Activated T-cell treated with anti-CD3 and anti-CD28 coated beads, Interleukin-2, amount 50 U/mL, for 24 hours (primary cell): ENCODE measurements at regions not wholly inside any gene's neighbourhood (a gene's known extent, or its start where the extent isn't known, plus 50 kb on each side); places are given as distances from the start of the nearest gene placed in this dataset.

ENCODE experiments used
- DNase-seq: peaks from one replicate; pipeline ENCODE4 v3.0.0-alpha.2; 2020
- H3K27ac Mint-ChIP-seq: 2 replicates; pipeline ENCODE4 v1.8.0; 2020; ENCODE audit warnings: mild to moderate bottlenecking, mixed read lengths
- H3K27me3 Mint-ChIP-seq: 2 replicates; pipeline ENCODE4 v1.8.0; 2020; ENCODE audit warnings: mixed read lengths
- H3K36me3 Mint-ChIP-seq: 2 replicates; pipeline ENCODE4 v1.8.0; 2020; ENCODE audit warnings: low read depth, mixed read lengths
- H3K4me1 Mint-ChIP-seq: 2 replicates; pipeline ENCODE4 v1.8.0; 2020; ENCODE audit warnings: low read depth, mixed read lengths
- H3K4me3 Mint-ChIP-seq: 2 replicates; pipeline ENCODE4 v1.8.0; 2020; ENCODE audit warnings: mild to moderate bottlenecking, moderate library complexity, mixed read lengths
- H3K9me3 Mint-ChIP-seq: 2 replicates; pipeline ENCODE4 v1.8.0; 2020; ENCODE audit warnings: mixed read lengths

DNA sequence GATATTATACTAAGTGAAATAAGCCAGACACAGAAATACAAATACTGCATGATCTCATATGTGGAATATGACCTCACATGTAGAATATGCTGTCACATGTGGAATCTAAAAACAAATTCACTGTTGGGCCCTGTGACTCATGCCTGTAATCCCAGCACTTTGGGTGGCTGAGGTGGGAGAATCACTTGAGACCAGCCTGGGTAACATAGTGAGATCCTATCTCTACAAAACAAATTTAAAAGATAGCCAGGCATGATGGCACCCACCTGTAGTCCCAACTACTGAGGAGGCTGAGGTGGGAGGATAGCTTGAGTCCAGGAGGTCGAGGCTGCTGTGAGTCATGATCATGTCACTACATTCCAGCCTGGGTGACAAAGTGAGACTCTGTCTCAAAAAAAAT, 160.3 kb downstream of the PTEN start:
- H3K4me3 Mint-ChIP-seq, result no peak overlapping the region
- H3K4me1 Mint-ChIP-seq, result peaks cover 14% of the 10 kb centered on the region
- DNase-seq, result no peak
- H3K27ac Mint-ChIP-seq, result no peak overlapping the region
- no peaks in the 10 kb centered on the region for H3K36me3 Mint-ChIP-seq
- peaks cover 3% of the 10 kb centered on the region for H3K9me3 Mint-ChIP-seq
- H3K27me3 Mint-ChIP-seq, result no peaks in the 10 kb centered on the region

DNA sequence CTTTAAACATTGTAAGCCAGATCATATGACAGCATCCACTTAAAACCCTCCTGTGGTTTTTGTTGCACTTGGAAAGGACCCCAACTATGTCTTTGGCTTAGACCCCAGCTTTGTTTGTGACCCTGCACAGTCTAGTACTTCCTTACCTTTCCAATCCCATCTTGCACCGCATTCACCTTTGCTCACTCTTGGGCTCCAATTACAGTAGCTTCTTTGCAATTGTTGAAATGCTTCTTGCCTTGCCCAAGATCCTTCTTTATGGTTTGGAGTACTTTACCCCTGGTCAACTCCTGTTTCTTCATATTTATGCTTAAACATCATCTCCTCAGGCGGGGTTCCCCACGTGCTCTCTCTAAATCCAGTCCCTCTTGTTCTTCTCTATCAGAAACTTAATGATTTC, 162.6 kb downstream of the PTEN start:
- Mint-ChIP-seq H3K27me3 (no peaks in the 10 kb centered on the region), H3K4me3 (no peak overlapping the region), H3K9me3 (peaks cover 3% of the 10 kb centered on the region), H3K4me1 (peaks cover 18% of the 10 kb centered on the region), H3K36me3 (no peaks in the 10 kb centered on the region), H3K27ac (no peak overlapping the region)
- DNase-seq, result no peak

DNA sequence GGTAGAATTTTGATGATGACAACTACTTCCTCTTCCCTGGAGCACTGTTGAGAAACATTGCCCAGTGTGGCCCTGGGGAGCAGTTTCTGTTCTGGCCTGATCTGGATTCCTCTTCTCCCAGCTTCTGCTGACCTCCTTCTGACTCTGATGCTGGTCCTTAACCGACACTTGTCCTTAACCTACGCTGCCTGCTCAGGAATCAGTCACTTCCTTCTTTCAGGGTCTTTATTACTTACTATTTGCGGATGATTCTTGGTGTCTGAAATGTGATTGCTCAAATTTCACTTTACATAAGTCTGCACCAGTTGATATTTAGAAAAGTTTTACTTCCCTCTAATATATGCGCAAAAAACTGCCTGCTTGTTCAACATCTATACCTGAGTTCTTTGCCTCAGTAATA, 164.1 kb downstream of the PTEN start:
- peaks cover 3% of the 10 kb centered on the region for H3K9me3 Mint-ChIP-seq
- H3K27ac Mint-ChIP-seq, result no peak overlapping the region
- no peaks in the 10 kb centered on the region for H3K36me3 Mint-ChIP-seq
- no peak overlapping the region for H3K4me3 Mint-ChIP-seq
- no peak for DNase-seq
- peaks cover 18% of the 10 kb centered on the region for H3K4me1 Mint-ChIP-seq
- no peaks in the 10 kb centered on the region for H3K27me3 Mint-ChIP-seq

DNA sequence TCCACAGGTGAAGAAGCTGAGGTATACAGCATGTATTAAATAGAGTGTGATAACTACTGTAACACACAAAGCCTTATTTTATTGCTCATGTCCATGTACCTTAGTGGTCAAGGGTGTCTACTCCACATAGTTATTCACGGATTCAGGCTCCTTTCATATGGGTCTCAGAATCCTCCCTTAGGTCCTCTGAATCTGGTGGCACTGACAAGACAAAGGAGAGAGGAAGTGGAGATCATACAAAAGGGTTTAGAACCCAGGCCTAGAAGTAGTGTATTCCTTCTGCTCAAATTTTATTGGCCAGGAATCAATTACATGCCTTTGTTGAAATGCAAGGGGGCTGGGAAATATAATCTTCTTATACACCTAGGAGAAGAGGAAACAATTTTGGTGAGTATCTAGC, 164.6 kb downstream of the PTEN start:
- H3K4me3 Mint-ChIP-seq, result no peak overlapping the region
- no peaks in the 10 kb centered on the region for H3K36me3 Mint-ChIP-seq
- peaks cover 17% of the 10 kb centered on the region for H3K4me1 Mint-ChIP-seq
- H3K27ac Mint-ChIP-seq, result no peak overlapping the region
- DNase-seq, result no peak
- H3K9me3 Mint-ChIP-seq, result peaks cover 3% of the 10 kb centered on the region
- H3K27me3 Mint-ChIP-seq, result no peaks in the 10 kb centered on the region

DNA sequence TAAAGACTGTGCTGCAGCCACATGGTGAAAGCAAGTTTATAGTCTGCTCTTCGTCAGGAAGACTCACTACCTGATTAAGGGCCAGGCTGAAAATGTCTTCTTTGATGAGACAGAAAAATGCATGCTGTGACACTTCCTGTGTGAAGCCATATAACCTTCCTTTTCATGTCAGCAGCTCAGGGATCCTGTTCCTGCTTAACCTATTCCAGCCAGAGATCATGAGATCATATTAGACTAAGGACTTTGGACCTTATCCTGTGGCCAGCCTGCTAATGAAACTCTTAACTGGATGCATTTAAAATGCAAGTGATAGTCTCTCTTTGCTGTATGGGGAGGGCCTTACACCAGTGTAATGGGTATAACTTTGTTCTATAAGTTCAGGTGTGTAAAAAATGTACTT, 165.2 kb downstream of the PTEN start:
- no peaks in the 10 kb centered on the region for H3K27me3 Mint-ChIP-seq
- peaks cover 17% of the 10 kb centered on the region for H3K4me1 Mint-ChIP-seq
- H3K36me3 Mint-ChIP-seq, result no peaks in the 10 kb centered on the region
- H3K4me3 Mint-ChIP-seq, result no peak overlapping the region
- no peak overlapping the region for H3K27ac Mint-ChIP-seq
- no peaks in the 10 kb centered on the region for H3K9me3 Mint-ChIP-seq
- no peak for DNase-seq

DNA sequence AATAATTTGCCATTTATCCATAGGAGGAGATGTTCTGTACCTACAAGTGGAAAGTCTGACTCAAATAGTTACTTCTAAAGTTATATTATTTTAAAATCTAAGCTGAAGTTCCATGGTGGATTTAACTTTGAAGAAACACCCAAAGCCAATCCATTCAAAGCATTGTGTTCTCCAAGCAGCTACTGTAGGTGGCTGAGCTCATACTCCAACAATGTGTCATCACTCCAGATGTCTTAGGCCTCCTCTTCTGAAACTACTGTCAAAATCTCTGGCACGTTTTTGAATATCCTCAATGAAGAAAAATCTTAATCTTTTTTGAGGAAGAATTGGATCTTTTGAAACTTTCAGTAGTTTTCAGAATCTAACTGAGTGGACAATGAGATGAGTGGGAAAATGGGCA, 169.1 kb downstream of the PTEN start:
- peaks cover 19% of the 10 kb centered on the region for H3K4me1 Mint-ChIP-seq
- no peaks in the 10 kb centered on the region for H3K27me3 Mint-ChIP-seq

DNA sequence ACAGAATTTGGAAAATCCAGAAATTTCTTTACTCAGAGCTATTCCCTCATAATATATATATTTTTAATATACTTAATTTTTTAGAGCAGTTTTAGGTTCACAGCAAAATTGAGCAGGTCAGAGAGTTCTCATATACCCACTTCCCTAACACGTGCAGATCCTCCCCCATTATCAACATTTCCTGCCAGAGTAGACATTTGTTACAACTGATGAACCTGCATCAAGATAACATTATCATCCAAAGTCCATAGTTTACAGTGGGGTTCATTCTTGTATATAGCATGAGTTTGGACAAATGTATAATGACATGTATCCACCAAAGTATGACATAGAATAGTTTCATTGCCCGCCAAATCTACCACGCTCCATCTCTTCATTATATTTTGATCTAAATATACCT, 170.0 kb downstream of the PTEN start:
- no peak for DNase-seq
- Mint-ChIP-seq H3K36me3 (no peaks in the 10 kb centered on the region), H3K4me1 (peaks cover 19% of the 10 kb centered on the region), H3K4me3 (no peak overlapping the region), H3K27me3 (no peaks in the 10 kb centered on the region), H3K9me3 (no peaks in the 10 kb centered on the region), H3K27ac (no peak overlapping the region)

More for the DNA sequence above, 169.1 kb downstream of the PTEN start:
- H3K36me3 Mint-ChIP-seq, result no peaks in the 10 kb centered on the region
- no peak for DNase-seq
- H3K4me3 Mint-ChIP-seq, result no peak overlapping the region
- no peak overlapping the region for H3K27ac Mint-ChIP-seq
- H3K9me3 Mint-ChIP-seq, result no peaks in the 10 kb centered on the region

DNA sequence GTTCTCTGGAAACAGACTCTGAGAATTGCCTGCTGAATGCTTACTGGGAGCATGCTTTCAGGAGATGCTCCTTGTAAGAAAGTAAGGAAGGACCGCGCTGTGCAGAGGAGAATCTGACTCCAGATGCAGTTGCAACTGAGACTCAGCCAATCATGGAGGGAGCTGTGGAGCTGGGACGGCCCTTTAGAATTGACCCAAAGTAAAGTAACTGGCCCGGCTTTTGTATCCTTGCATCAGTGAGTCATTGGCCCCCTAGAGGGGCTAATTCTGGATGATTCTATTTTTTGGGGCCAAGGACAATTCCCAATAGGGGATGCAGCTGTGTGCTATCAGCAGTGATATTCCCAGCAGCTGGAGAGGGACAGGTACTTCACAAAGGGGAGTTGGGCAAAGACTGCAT, 170.4 kb downstream of the PTEN start:
- no peak overlapping the region for H3K4me3 Mint-ChIP-seq
- H3K36me3 Mint-ChIP-seq, result no peaks in the 10 kb centered on the region
- no peak for DNase-seq
- no peaks in the 10 kb centered on the region for H3K27me3 Mint-ChIP-seq
- H3K4me1 Mint-ChIP-seq, result peaks cover 17% of the 10 kb centered on the region
- no peak overlapping the region for H3K27ac Mint-ChIP-seq
- no peaks in the 10 kb centered on the region for H3K9me3 Mint-ChIP-seq

DNA sequence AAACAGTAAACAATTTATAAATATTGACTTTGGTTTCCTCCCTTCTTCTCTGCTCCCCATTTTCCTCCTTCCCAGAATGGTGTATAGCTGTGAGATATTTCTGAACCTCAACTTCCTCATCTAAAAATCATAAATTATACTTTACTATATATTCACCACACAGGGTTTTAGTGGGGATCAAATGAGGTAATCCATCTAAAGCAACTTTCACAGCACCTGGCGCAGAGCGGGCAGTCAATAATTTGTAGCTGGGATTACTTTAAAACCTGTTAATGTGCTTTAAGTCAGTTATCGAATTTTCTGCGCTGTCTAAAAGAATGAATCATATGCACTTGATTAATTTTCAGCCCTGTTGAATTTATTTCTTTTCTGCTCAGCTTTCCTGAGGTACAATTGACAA, 172.7 kb downstream of the PTEN start:
- H3K4me1 Mint-ChIP-seq, result peaks cover 15% of the 10 kb centered on the region
- H3K36me3 Mint-ChIP-seq, result no peaks in the 10 kb centered on the region
- no peaks in the 10 kb centered on the region for H3K9me3 Mint-ChIP-seq
- no peak for DNase-seq
- no peak overlapping the region for H3K27ac Mint-ChIP-seq
- no peaks in the 10 kb centered on the region for H3K27me3 Mint-ChIP-seq
- H3K4me3 Mint-ChIP-seq, result no peak overlapping the region

DNA sequence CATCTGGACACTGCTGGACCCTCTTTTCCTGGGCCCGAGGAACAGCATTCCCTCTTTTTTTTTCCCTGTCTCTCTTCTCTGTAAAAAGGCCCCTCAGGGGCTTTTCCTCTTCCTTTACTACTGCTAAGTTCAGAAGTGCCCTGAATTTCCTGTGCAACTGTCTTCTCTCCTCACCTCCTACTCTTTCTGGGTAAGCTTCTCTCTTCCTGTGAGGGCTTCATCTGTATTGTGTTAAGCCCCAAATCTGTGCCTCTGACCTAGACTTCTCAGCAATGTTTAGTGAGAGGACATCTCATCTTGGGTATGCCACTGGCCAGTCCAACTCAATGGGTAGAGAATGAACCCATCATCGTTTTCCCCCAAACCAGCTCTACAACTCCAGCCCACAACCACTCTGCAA, 174.2 kb downstream of the PTEN start:
- Mint-ChIP-seq H3K4me3 (no peak overlapping the region), H3K27ac (no peak overlapping the region), H3K27me3 (no peaks in the 10 kb centered on the region), H3K9me3 (no peaks in the 10 kb centered on the region), H3K36me3 (no peaks in the 10 kb centered on the region), H3K4me1 (peaks cover 15% of the 10 kb centered on the region)
- no peak for DNase-seq

DNA sequence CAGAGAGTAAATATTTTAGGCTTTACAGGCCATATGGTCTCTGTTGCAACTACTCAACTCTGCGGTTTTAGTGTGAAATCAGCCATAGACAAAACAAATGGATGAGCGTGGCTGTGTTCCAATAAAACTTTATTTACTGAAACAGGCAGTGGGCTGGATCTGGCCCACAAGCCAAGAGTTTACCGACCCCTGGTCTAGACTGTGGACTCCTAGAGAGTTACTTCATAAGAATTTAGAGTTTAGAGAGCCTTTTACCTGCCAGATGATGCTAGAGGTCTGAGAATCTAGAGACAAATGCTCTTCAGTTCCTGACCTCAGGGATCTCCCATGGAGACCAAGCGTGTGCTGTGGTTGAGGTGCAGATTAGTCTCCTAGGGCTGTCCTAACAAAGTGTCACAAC, 174.8 kb downstream of the PTEN start:
- no peak for DNase-seq
- no peaks in the 10 kb centered on the region for H3K36me3 Mint-ChIP-seq
- H3K4me3 Mint-ChIP-seq, result no peak overlapping the region
- peaks cover 12% of the 10 kb centered on the region for H3K4me1 Mint-ChIP-seq
- no peaks in the 10 kb centered on the region for H3K9me3 Mint-ChIP-seq
- no peaks in the 10 kb centered on the region for H3K27me3 Mint-ChIP-seq
- H3K27ac Mint-ChIP-seq, result no peak overlapping the region

DNA sequence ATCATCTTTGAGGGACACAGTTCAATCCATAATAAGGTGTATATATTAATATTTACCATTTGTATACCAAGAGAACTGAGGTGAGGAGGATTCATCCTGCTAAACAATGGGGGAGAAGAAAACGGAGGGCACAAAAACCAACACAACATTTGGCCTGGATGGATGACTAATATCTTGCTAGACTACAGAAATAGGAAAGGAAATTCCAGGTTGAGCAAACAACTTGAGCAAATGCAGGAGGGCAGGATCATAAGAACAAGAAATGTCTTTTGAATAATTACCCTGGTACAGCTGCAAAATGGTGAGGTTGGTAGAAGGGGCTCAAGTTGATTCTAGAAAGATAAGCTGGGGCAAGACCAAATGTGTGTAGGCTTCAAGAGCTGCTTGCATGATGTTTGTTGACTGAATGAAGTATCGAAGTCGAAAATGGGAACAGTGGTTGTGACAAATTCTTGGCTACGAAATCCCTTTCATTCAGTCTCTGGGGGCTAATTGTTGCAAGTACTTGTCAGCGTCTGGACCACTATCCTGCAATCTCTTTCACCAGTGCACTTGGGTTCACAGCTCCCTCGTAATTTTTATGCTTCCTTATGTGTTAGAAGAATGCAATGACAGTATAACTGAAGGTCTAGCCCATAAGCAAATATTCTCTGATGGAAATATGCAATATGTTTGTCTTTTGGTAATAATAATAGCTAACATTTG, 176.2 kb downstream of the PTEN start:
- Mint-ChIP-seq H3K36me3 (no peaks in the 10 kb centered on the region), H3K27me3 (no peaks in the 10 kb centered on the region), H3K4me3 (no peak overlapping the region), H3K4me1 (peaks cover 12% of the 10 kb centered on the region), H3K27ac (no peak overlapping the region), H3K9me3 (no peaks in the 10 kb centered on the region)
- DNase-seq, result no peak

DNA sequence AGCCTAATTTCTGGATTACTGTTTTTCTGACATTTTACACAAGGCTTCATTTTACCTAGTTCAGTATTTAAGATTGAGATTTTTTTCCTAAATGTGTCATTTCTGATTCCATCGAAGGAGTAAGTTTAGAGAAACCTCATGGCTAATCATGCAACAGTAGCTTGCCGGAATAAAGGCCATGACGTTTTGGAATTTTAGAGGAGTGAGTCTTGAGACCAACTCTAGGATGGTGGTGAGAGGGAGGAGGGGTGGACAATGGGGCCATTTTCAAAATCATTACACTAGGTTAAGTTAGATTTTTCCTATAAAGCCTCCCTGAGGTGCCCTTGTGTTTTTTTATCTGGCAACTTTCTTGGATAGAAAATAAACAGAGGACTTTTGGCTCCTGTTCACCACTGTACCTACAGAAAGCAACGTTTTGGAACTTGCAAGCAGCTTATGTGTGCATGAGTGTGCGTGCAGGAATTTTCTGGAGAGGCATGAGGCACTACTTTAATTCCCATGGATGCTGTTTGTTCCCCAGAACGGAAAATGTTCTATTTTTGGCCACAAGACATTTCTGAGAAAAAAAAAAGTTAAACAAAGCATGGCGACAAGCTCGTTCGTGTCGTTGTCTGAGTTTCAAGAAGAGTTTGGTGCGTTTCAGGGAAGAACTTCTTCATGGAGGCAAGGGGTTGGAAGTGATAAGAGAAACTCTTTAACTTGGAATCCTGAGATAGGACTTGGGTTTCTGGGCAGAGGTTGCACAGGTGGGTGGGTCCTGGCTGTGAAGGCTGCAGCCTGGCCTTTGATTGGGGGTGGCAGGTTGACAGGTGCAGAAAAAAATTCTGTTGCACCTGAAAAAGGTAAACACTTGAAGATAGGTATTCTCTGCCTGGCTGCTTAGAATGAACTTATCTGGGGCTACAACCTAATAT, 178.1 kb downstream of the PTEN start:
- Mint-ChIP-seq H3K27me3 (no peaks in the 10 kb centered on the region), H3K27ac (no peak overlapping the region)
- DNase-seq, result no peak

DNA sequence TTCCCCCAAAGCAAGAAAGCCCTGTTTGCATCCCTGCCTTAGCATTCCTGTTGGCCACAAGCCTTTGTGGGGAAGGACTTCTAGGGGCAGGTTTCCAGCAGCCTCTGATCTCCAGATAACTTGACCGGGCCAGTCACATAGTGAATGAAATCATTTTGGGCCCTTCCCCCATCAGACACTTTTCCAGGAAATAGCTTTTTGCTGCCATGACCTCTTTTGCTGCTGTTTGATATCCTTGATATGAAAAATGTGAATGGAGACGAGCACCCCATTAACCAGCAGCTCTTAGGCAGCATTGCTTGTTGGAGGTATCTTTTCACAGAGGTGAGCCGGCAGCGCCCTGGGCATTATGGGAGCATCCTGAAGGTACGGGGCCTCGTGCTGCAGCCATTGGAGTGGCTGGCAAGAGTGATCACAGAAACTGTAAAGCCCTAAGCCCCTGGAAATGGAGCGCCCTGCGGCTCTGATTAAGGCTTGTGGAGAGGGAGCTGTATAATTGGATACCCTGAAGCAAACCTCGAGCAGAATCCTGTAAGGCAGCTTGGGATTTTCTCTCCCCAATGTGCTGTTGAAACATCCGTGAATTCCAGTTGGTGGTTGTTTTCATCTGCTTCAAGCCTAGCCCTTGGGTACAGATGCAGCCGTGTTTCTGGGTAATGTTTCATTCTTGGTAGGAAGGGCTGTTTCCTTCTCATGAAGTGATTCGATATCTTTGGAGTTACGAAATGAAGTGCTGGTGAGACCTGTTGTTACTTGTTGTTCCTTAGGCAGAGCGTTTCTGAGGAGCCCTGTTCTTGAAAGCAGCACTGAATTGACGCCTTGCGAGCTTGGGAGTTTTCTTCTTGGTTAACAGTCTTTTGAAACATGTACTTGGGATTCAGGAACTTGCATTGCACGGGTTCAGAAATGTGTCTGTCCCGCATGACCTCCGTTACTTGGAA, 179.0 kb downstream of the PTEN start:
- no peaks in the 10 kb centered on the region for H3K27me3 Mint-ChIP-seq
- H3K27ac Mint-ChIP-seq, result no peak overlapping the region
- no peak for DNase-seq
- H3K4me3 Mint-ChIP-seq, result no peak overlapping the region
- H3K4me1 Mint-ChIP-seq, result peaks cover 18% of the 10 kb centered on the region
- no peaks in the 10 kb centered on the region for H3K36me3 Mint-ChIP-seq
- H3K9me3 Mint-ChIP-seq, result no peaks in the 10 kb centered on the region

More for the DNA sequence above, 178.1 kb downstream of the PTEN start:
- H3K4me3 Mint-ChIP-seq, result no peak overlapping the region
- H3K36me3 Mint-ChIP-seq, result no peaks in the 10 kb centered on the region
- H3K9me3 Mint-ChIP-seq, result no peaks in the 10 kb centered on the region
- peaks cover 20% of the 10 kb centered on the region for H3K4me1 Mint-ChIP-seq
